C4-2B (cell line): ENCODE measurements at regions not wholly inside any gene's neighbourhood (a gene's known extent, or its start where the extent isn't known, plus 50 kb on each side); places are given as distances from the start of the nearest gene placed in this dataset.

Experiments used
- CTCF ChIP-seq: fragments of 450-650 bp; conservative IDR thresholded peaks from 2 replicates; pipeline ENCODE4 v1.5.1; 2017; ENCODE audit warnings: mild to moderate bottlenecking
- ZFX ChIP-seq: fragments of 450-650 bp; IDR thresholded peaks from 2 replicates; pipeline ENCODE4 v1.6.1; 2017

- TF ChIP-seq CTCF (no peak), ZFX (no peak)
Measured at GRCh38 chr5:3251784-3252183, 343.8 kb upstream of the IRX1 start.
